ENCODE measurements at regions not wholly inside any gene's neighbourhood (a gene's known extent, or its start where the extent isn't known, plus 50 kb on each side); places are given as distances from the start of the nearest gene placed in this dataset.

GRCh38 chr12:67001251-67001650 lies 267.9 kb upstream of the CAND1 start:
- WGBS (ENCODE audit: insufficient coverage) = no CpG with 5 or more reads among the region's 2 CpGs
- no peak for DNase-seq
- ChIA-PET POLR2A (no interaction called here), CTCF (no interaction called here)
- Histone ChIP-seq H3K4me1 (ENCODE audit: control extremely low read depth in 1 of 4, control insufficient read depth in 4 of 4, insufficient read depth in 4 of 4, low read length in 3 of 4) (no peaks in the 10 kb centered on the region), H3K27ac (ENCODE audit: insufficient read depth in 1 of 2, low read depth in 1 of 2, low read length in 2 of 2, poor library complexity in 1 of 2, severe bottlenecking in 2 of 2) (no peak overlapping the region), H3K36me3 (ENCODE audit: control insufficient read depth in 4 of 4, insufficient read depth in 4 of 4, low read length in 3 of 4) (no peaks in the 10 kb centered on the region), H3K27me3 (replicated peaks in 2 of 5; ENCODE audit: control insufficient read depth in 4 of 5, insufficient read depth in 5 of 5, low read length in 4 of 5) (no peaks in the 10 kb centered on the region), H3K4me3 (ENCODE audit: control insufficient read depth in 1 of 7, extremely low read depth in 1 of 7, insufficient read depth in 4 of 7, low read depth in 2 of 7, low read length in 6 of 7) (no peak overlapping the region), H3K9me3 (ENCODE audit: control extremely low read depth in 1 of 5, control insufficient read depth in 4 of 5, insufficient read depth in 2 of 5, low read depth in 1 of 5, low read length in 4 of 5) (peaks cover 0 to 2% (median 0%) of the 10 kb centered on the region in 5 experiments)

- Histone ChIP-seq H3K27ac (ENCODE audit: insufficient read depth in 1 of 2, low read depth in 1 of 2, low read length in 2 of 2, poor library complexity in 1 of 2, severe bottlenecking in 2 of 2) (no peak overlapping the region), H3K4me1 (ENCODE audit: control extremely low read depth in 1 of 4, control insufficient read depth in 4 of 4, insufficient read depth in 4 of 4, low read length in 3 of 4) (no peaks in the 10 kb centered on the region), H3K9me3 (ENCODE audit: control extremely low read depth in 1 of 5, control insufficient read depth in 4 of 5, insufficient read depth in 2 of 5, low read depth in 1 of 5, low read length in 4 of 5) (no peaks in the 10 kb centered on the region), H3K27me3 (replicated peaks in 2 of 5; ENCODE audit: control insufficient read depth in 4 of 5, insufficient read depth in 5 of 5, low read length in 4 of 5) (no peaks in the 10 kb centered on the region), H3K4me3 (ENCODE audit: control insufficient read depth in 1 of 7, extremely low read depth in 1 of 7, insufficient read depth in 4 of 7, low read depth in 2 of 7, low read length in 6 of 7) (no peak overlapping the region), H3K36me3 (ENCODE audit: control insufficient read depth in 4 of 4, insufficient read depth in 4 of 4, low read length in 3 of 4) (no peaks in the 10 kb centered on the region)
- DNase-seq = no peak
- CTCF ChIA-PET = no interaction called here
- POLR2A ChIA-PET = no interaction called here
- WGBS (ENCODE audit: insufficient coverage) = 100% methylated on average over 1 of the region's 2 CpGs
These were observed 266.4 kb upstream of the CAND1 start for GRCh38 chr12:67002720-67003119.

DNA sequence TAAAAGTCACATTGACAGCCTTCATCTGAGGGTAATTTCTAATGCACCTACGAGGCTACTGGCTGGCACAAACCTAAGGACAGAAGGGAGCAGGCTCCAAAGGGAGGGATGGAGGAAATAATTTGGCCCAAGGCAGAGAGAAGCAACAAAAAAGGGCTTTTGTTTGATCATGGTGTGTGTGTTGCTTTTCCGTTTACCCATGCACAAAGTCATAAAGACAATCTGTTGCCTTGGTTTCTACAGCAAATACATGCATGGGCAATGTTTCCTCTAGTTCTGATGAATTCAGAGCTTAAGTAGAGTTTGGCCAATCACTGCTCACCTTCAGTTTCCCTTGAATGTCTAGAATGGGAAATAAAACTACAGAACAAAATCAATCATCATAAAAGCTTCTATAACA lies 262.5 kb upstream of the CAND1 start:
- Histone ChIP-seq H3K4me1 (ENCODE audit: control extremely low read depth in 1 of 4, control insufficient read depth in 4 of 4, insufficient read depth in 4 of 4, low read length in 3 of 4) (no peaks in the 10 kb centered on the region), H3K9me3 (ENCODE audit: control extremely low read depth in 1 of 5, control insufficient read depth in 4 of 5, insufficient read depth in 2 of 5, low read depth in 1 of 5, low read length in 4 of 5) (no peaks in the 10 kb centered on the region), H3K27ac (ENCODE audit: insufficient read depth in 1 of 2, low read depth in 1 of 2, low read length in 2 of 2, poor library complexity in 1 of 2, severe bottlenecking in 2 of 2) (no peak overlapping the region), H3K4me3 (ENCODE audit: control insufficient read depth in 1 of 7, extremely low read depth in 1 of 7, insufficient read depth in 4 of 7, low read depth in 2 of 7, low read length in 6 of 7) (no peak overlapping the region), H3K27me3 (replicated peaks in 2 of 5; ENCODE audit: control insufficient read depth in 4 of 5, insufficient read depth in 5 of 5, low read length in 4 of 5) (no peaks in the 10 kb centered on the region), H3K36me3 (ENCODE audit: control insufficient read depth in 4 of 4, insufficient read depth in 4 of 4, low read length in 3 of 4) (no peaks in the 10 kb centered on the region)
- DNase-seq = no peak
- POLR2A ChIA-PET = no interaction called here
- CTCF ChIA-PET = no interaction called here
- WGBS (ENCODE audit: insufficient coverage) = 100% methylated on average over 2 of the region's 2 CpGs

DNA sequence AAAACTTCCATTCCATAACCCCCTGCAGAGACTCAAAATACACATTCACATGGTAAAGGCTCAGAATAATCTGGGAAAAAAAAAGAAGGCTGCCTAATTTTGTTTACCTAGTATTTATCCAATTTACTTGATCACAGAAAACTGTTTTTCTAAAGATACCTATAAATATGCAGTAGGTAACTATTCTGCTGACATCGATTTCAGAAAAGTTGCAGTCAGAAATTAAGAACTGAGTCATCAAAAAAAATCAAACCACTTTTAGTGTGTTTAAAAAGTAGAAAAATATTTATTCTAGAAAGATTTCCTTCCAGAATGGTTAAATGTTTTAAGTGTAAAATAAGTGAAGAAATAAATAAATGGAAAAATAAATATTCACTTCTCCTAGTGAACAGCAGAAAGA lies 254.5 kb upstream of the CAND1 start:
- H3K36me3 ChIP-seq (ENCODE audit: control insufficient read depth in 4 of 4, insufficient read depth in 4 of 4, low read length in 3 of 4) = no peaks in the 10 kb centered on the region
- H3K27me3 ChIP-seq (replicated peaks in 2 of 5; ENCODE audit: control insufficient read depth in 4 of 5, insufficient read depth in 5 of 5, low read length in 4 of 5) = no peaks in the 10 kb centered on the region
- no CpG with 5 or more reads among the region's 1 CpG for WGBS (ENCODE audit: insufficient coverage)
- DNase-seq = no peak
- POLR2A ChIA-PET = no interaction called here
- H3K4me1 ChIP-seq (ENCODE audit: control extremely low read depth in 1 of 4, control insufficient read depth in 4 of 4, insufficient read depth in 4 of 4, low read length in 3 of 4) = no peaks in the 10 kb centered on the region
- H3K9me3 ChIP-seq (ENCODE audit: control extremely low read depth in 1 of 5, control insufficient read depth in 4 of 5, insufficient read depth in 2 of 5, low read depth in 1 of 5, low read length in 4 of 5) = no peaks in the 10 kb centered on the region
- no peak overlapping the region for H3K27ac ChIP-seq (ENCODE audit: insufficient read depth in 1 of 2, low read depth in 1 of 2, low read length in 2 of 2, poor library complexity in 1 of 2, severe bottlenecking in 2 of 2)
- CTCF ChIA-PET = no interaction called here
- H3K4me3 ChIP-seq (ENCODE audit: control insufficient read depth in 1 of 7, extremely low read depth in 1 of 7, insufficient read depth in 4 of 7, low read depth in 2 of 7, low read length in 6 of 7) = no peak overlapping the region

- POLR2A ChIA-PET = no interaction called here
These were observed 251.1 kb upstream of the CAND1 start for GRCh38 chr12:67018105-67018504.

DNA sequence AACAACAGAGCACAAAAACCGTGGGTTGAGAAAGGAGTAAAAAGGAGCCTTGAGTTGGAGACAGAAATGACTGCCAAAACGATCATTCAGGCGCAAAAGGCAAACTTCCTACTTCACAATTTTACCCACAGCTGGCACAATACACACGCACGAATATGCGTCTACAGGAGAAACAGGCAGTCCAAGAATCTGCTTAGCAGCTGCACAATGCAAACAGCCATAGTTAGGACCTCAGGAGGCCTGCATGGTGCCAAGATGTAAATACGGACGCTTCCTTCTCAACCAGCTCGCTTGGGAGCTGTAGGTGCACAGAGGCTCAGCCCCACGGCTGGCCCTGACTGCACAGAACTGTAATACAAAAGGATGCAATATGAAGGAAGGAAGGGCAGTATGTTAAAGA lies 250.1 kb upstream of the CAND1 start:
- 87% methylated on average over 9 of the region's 10 CpGs for WGBS (ENCODE audit: insufficient coverage)
- POLR2A ChIA-PET = no interaction called here
- H3K4me1 ChIP-seq (ENCODE audit: control extremely low read depth in 1 of 4, control insufficient read depth in 4 of 4, insufficient read depth in 4 of 4, low read length in 3 of 4) = no peaks in the 10 kb centered on the region

More at GRCh38 chr12:67018105-67018504, 251.1 kb upstream of the CAND1 start:
- CTCF ChIA-PET = no interaction called here
- Histone ChIP-seq H3K36me3 (ENCODE audit: control insufficient read depth in 4 of 4, insufficient read depth in 4 of 4, low read length in 3 of 4) (no peaks in the 10 kb centered on the region), H3K4me3 (ENCODE audit: control insufficient read depth in 1 of 7, extremely low read depth in 1 of 7, insufficient read depth in 4 of 7, low read depth in 2 of 7, low read length in 6 of 7) (no peak overlapping the region), H3K4me1 (ENCODE audit: control extremely low read depth in 1 of 4, control insufficient read depth in 4 of 4, insufficient read depth in 4 of 4, low read length in 3 of 4) (no peaks in the 10 kb centered on the region), H3K9me3 (ENCODE audit: control extremely low read depth in 1 of 5, control insufficient read depth in 4 of 5, insufficient read depth in 2 of 5, low read depth in 1 of 5, low read length in 4 of 5) (no peaks in the 10 kb centered on the region), H3K27me3 (replicated peaks in 2 of 5; ENCODE audit: control insufficient read depth in 4 of 5, insufficient read depth in 5 of 5, low read length in 4 of 5) (no peaks in the 10 kb centered on the region), H3K27ac (ENCODE audit: insufficient read depth in 1 of 2, low read depth in 1 of 2, low read length in 2 of 2, poor library complexity in 1 of 2, severe bottlenecking in 2 of 2) (no peak overlapping the region)
- no peak for DNase-seq
- WGBS (ENCODE audit: insufficient coverage) = 100% methylated on average over 3 of the region's 5 CpGs

GRCh38 chr12:67025543-67026114 lies 243.5 kb upstream of the CAND1 start:
- WGBS (ENCODE audit: insufficient coverage) = 100% methylated on average over 1 of the region's 7 CpGs
- ChIA-PET CTCF (interaction anchor here (0.5 to 1.7 kb wide), 2 partner anchors 10 to 575 kb away, joined by 3 to 5 read pairs; no protein-coding TSS in a partner anchor), POLR2A (no interaction called here)
- Histone ChIP-seq H3K4me1 (ENCODE audit: control extremely low read depth in 1 of 4, control insufficient read depth in 4 of 4, insufficient read depth in 4 of 4, low read length in 3 of 4) (no peaks in the 10 kb centered on the region), H3K9me3 (ENCODE audit: control extremely low read depth in 1 of 5, control insufficient read depth in 4 of 5, insufficient read depth in 2 of 5, low read depth in 1 of 5, low read length in 4 of 5) (no peaks in the 10 kb centered on the region), H3K27me3 (replicated peaks in 2 of 5; ENCODE audit: control insufficient read depth in 4 of 5, insufficient read depth in 5 of 5, low read length in 4 of 5) (peaks cover 0 to 4% (median 0%) of the 10 kb centered on the region in 5 experiments), H3K27ac (ENCODE audit: insufficient read depth in 1 of 2, low read depth in 1 of 2, low read length in 2 of 2, poor library complexity in 1 of 2, severe bottlenecking in 2 of 2) (no peak overlapping the region), H3K4me3 (ENCODE audit: control insufficient read depth in 1 of 7, extremely low read depth in 1 of 7, insufficient read depth in 4 of 7, low read depth in 2 of 7, low read length in 6 of 7) (no peak overlapping the region), H3K36me3 (ENCODE audit: control insufficient read depth in 4 of 4, insufficient read depth in 4 of 4, low read length in 3 of 4) (no peaks in the 10 kb centered on the region)
- DNase-seq = peak; percentile 23 to 50 (median 36)

More for the DNA sequence above, 250.1 kb upstream of the CAND1 start:
- CTCF ChIA-PET = no interaction called here
- DNase-seq = no peak
- Histone ChIP-seq H3K27ac (ENCODE audit: insufficient read depth in 1 of 2, low read depth in 1 of 2, low read length in 2 of 2, poor library complexity in 1 of 2, severe bottlenecking in 2 of 2) (no peak overlapping the region), H3K4me3 (ENCODE audit: control insufficient read depth in 1 of 7, extremely low read depth in 1 of 7, insufficient read depth in 4 of 7, low read depth in 2 of 7, low read length in 6 of 7) (no peak overlapping the region), H3K27me3 (replicated peaks in 2 of 5; ENCODE audit: control insufficient read depth in 4 of 5, insufficient read depth in 5 of 5, low read length in 4 of 5) (no peaks in the 10 kb centered on the region), H3K36me3 (ENCODE audit: control insufficient read depth in 4 of 4, insufficient read depth in 4 of 4, low read length in 3 of 4) (no peaks in the 10 kb centered on the region), H3K9me3 (ENCODE audit: control extremely low read depth in 1 of 5, control insufficient read depth in 4 of 5, insufficient read depth in 2 of 5, low read depth in 1 of 5, low read length in 4 of 5) (no peaks in the 10 kb centered on the region)
